Stimulated activated CD4-positive, alpha-beta T cell treated with anti-CD3 and anti-CD28 coated beads, TNF-alpha, amount 100 ng/mL, for 24 hours (primary cell): ENCODE measurements at regions not wholly inside any gene's neighbourhood (a gene's known extent, or its start where the extent isn't known, plus 50 kb on each side); places are given as distances from the start of the nearest gene placed in this dataset.

Experiments
- DNase-seq, 3 experiments: peaks; one replicate each; pipeline ENCODE4 v3.0.0-alpha.2; 2020; ENCODE audit warnings: low read depth in 3 of 3

DNA sequence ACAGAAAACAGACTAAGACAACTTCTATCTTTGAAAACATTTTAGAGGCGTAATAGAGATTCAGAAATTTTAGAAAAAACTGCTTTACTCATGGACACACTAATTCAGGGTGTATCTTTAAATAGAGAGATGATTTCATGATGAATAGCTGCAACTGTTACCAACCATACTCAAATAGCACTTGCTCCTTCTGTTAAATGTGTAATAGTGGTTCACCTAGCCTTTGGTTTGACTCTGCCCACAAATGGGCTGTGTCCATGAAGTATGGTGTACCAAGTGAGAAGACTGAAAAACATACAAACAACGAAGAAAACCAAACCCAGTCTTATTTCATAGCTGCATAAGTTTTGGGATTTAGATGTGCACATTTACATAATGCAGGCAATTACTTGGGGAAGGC, 610.6 kb downstream of the PLCL1 start:
- no peak for DNase-seq

DNA sequence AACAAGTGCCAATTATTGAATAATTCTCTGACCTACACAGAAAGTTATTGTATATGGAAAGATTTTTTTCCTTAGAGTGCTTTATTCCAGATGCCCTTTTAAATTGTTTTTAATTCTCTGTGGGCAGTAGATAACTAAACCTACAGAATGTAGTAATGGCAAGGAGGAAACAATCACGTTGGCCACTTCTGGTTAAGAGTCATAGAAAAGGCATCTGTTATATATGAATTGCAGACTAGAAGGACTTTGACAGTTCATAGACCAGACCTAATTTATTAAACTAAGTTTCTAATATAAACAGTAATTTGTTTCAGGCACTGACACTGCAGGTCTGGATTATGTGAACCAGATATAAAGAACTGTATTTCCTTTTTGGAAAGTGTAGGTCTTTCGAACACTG, 607.5 kb downstream of the PLCL1 start:
- no peak for DNase-seq

GRCh38 chr2:198408171-198408570, 603.8 kb downstream of the PLCL1 start:
- DNase-seq = no peak

DNA sequence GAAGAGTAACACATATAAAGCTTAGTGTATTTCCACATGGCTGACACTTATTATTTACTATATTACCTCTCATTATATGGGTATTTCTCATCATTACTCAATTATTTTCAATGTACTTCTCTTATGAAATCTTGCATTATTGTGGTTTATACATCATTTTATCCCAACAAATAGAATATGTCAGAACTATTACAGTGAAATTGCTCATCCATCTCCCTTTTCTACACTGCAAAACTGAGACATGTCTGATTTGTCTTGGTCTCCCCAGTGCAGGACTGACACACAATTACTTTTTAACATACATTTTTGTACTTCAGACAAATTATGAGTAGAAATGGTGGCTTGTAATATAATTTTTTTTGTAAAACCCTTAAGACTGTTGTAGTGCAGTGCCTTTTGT, 600.9 kb downstream of the PLCL1 start:
- DNase-seq = no peak

- no peak for DNase-seq
These were observed 597.3 kb downstream of the PLCL1 start for GRCh38 chr2:198401644-198402043.

GRCh38 chr2:198400999-198401398, 596.6 kb downstream of the PLCL1 start:
- DNase-seq = no peak

- DNase-seq = no peak
These were observed 589.8 kb downstream of the PLCL1 start for GRCh38 chr2:198394208-198394607.

- DNase-seq = no peak
These were observed 586.3 kb downstream of the PLCL1 start for GRCh38 chr2:198390670-198391069.

GRCh38 chr2:198387677-198388076, 583.3 kb downstream of the PLCL1 start:
- no peak for DNase-seq

- DNase-seq = no peak
These were observed 581.5 kb downstream of the PLCL1 start for GRCh38 chr2:198385856-198386255.

DNA sequence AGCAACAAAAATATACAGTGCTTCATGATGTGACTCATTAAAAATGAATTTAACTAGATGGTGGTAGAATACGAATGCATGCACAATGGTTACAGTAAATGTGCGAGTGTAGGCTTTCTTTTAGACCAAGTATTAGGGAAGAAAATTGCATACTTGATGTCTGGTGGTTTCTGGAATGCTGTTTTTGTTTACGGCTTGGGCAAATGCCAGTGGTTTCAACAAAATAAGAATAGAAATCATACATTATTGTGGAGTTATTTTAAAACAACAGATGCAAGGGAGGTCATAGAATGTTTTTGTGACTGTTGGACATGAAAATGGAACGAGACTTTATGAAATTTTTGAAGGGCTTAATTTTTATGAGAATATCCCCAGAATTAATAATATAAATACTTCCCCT, 580.9 kb downstream of the PLCL1 start:
- no peak for DNase-seq

- DNase-seq = no peak
These were observed 579.0 kb downstream of the PLCL1 start for GRCh38 chr2:198383392-198383791.

DNA sequence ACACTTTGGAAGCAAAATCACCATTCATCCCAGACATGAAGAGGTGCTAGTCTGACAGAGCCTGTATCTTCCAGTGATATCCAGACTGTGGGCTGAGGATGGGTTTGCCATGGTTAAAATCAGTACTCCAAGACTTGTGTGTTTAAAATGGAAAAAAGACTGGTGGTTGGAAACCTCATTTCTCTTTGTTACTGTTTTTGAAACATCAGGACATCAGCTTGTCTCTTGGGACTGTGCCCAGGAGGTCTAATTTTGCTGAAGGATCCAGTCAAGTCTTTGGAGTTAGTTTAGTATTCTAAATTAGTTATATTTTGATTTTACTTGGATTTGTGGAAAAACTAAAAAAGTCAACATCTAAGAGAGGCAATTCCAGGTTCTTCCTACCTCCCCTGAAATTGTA, 578.4 kb downstream of the PLCL1 start:
- no peak for DNase-seq

DNA sequence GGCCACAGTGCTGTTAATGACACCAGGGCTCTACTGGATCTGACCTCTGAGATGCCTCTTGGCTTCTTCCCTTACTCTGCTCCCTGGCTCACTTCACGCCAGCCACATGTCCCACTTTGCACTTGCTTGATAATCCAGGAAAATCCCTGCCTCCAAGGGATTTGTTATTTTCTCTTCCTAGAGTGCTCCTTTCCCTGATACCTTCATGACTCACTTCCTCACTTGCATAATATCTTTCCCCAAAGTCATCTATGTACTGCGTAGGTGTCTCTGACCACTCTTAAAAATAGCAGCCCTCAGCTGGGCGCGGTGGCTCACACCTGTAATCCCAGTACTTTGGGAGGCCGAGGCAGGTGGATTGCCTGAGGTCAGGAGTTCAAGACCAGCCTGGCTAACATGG, 572.3 kb downstream of the PLCL1 start:
- no peak for DNase-seq

- DNase-seq = no peak
These were observed 570.7 kb downstream of the PLCL1 start for GRCh38 chr2:198375083-198375410.

DNA sequence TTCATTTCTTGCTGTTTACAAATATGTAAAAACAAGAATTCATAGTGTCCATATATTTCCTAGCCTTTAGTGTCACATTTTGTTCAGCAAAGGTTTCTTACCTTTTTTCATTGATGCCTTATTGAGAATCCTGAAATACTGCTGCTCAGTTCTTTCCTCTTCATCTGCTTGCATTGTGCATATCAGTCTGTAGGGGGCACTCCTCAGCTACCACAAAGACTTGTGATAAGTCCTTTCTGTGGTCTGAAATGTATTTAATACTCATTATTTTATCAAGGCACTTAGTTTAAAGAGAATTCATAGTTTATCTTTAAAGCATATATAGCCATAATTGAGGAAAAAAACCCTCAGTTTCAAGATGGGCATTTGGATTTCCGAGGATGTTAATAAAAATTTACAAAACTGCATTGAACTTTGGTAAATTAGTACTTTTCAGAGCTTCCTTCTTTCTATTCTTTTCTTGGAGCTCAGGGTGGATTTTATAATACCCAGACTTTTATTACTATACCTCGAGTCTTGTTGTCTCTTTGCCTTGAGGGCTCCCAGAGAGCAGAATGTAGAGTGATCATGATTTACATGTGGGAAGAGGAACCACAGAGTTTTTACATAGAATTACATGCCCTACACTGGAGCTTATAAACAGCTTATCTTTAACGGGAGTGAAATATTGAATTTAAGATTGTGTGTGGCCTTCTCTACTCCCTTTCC, 570.1 kb downstream of the PLCL1 start:
- DNase-seq = peak in 2 of 3 experiments; percentile 2 to 19

- DNase-seq = no peak
These were observed 567.6 kb downstream of the PLCL1 start for GRCh38 chr2:198371921-198372543.

DNA sequence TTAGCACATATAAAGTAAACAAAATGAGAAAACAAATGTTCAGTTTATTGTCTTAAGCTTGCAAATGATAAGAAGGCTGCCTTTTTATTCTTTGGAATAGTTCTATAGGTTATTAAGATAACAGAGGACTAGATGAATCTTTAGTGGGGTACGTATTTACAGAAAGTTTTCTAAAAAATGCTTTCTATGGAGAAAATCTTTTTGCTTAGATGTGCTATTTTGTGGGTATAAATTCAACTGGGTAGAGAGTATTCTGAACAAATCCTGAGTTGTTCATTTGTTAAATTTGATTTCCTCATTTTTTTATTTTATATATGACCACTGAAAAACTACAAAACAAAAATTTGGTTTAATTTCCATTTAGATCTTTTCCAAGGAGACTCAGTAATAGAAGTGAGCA, 566.9 kb downstream of the PLCL1 start:
- DNase-seq = no peak

DNA sequence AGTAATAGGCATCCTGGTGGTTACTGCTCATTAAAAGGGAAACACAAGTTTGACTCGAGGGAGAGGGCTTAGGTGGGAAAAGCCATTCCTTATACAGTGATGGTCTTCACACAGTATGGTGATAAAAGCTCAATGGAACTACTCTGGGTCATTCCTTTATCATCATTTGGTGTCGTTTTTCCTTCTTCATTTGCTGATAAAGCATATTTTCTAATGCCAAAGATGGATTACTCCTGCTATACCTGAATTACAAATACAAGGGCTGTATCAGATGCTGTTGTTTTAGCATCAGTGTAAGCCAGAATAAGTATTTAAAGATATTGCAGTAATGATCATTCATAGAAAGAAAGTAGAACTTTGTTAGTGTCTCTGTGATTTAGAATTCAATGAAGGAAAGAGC, 563.7 kb downstream of the PLCL1 start:
- DNase-seq = no peak

- no peak for DNase-seq
These were observed 558.3 kb downstream of the PLCL1 start for GRCh38 chr2:198362740-198363139.

GRCh38 chr2:198359308-198359707, 554.9 kb downstream of the PLCL1 start:
- no peak for DNase-seq

DNA sequence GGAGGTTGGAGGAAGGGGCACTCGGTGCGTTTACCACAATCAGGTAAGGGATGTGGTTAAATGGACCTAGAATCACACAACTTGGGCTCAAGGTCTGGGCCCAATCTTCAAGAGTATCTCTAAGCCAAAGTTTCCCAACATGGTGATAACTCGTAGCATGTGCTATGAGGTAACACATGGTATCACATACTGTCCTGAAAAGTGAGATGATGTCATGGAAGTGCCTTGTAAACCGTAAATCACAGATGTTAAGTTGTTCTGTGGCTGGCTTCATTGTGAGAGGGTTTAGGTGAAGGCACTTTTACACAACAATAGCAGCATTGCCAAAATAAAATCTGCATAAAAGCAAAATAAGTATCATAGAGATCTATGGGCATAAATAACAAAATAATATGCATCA, 551.8 kb downstream of the PLCL1 start:
- DNase-seq = no peak

- DNase-seq = no peak
These were observed 547.3 kb downstream of the PLCL1 start for GRCh38 chr2:198351647-198352046.

GRCh38 chr2:198347946-198348345, 543.6 kb downstream of the PLCL1 start:
- DNase-seq = no peak
